ENCODE measurements at regions not wholly inside any gene's neighbourhood (a gene's known extent, or its start where the extent isn't known, plus 50 kb on each side); places are given as distances from the start of the nearest gene placed in this dataset.

DNA sequence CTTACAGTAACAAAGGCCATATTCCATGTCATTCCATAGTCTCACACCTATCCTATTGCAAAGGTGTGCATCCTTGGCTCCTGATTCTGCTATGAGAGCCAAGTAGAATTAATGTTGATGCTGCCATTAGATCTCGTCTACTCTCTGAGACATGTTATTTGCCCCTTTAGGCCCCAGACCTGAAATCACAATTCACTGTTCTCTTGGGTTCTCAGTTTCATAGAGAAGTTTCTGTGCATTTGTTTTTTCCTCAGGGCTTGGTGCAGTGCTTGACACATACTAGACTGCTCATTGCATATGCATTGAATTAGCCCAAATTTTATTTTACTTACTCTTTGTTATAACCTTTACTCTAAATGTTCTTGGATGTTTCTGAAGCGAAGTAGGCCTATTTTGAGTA, 265.7 kb downstream of the JRKL start:
- no peaks in the 10 kb centered on the region for H3K9me3 ChIP-seq (ENCODE audit: control insufficient read depth, insufficient read depth, low read length)
- H3K4me3 ChIP-seq (ENCODE audit: low read depth, low read length): no peak overlapping the region
- no peaks in the 10 kb centered on the region for H3K4me1 ChIP-seq (ENCODE audit: control insufficient read depth, insufficient read depth, low read length)
- no peaks in the 10 kb centered on the region for H3K27me3 ChIP-seq (ENCODE audit: control insufficient read depth, insufficient read depth, low read length)
- H3K36me3 ChIP-seq (ENCODE audit: control insufficient read depth, insufficient read depth, low read length): no peaks in the 10 kb centered on the region
- no peak overlapping the region for H3K27ac ChIP-seq (ENCODE audit: low read depth, low read length)
- DNase-seq (ENCODE audit: low read depth in 4 of 6, low spot score in 6 of 6): no peak
- 83% methylated on average over 1 of the region's 2 CpGs for WGBS (ENCODE audit: insufficient coverage)

DNA sequence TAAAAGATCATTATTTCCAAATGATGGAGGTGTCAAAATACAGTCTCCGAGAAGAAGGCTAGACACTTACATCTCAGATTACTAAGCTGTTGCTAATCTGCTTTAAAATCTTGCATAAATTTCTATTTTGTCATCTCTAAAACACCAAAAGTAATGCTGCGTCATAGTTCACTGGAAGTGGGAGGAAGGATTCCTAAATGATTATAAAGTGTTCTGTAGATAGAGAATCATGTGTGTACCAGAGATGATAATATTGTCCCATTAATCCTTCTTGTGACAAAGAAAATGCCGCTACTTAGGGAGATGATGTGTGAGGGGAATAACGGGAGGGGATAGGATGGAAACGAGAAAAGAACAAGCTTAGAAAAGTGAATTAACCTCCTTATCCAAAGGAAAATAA, 268.6 kb downstream of the JRKL start:
- Histone ChIP-seq H3K4me1 (ENCODE audit: control insufficient read depth, insufficient read depth, low read length) (no peaks in the 10 kb centered on the region), H3K36me3 (ENCODE audit: control insufficient read depth, insufficient read depth, low read length) (no peaks in the 10 kb centered on the region), H3K27me3 (ENCODE audit: control insufficient read depth, insufficient read depth, low read length) (no peaks in the 10 kb centered on the region), H3K4me3 (ENCODE audit: low read depth, low read length) (no peak overlapping the region), H3K27ac (ENCODE audit: low read depth, low read length) (no peak overlapping the region), H3K9me3 (ENCODE audit: control insufficient read depth, insufficient read depth, low read length) (no peaks in the 10 kb centered on the region)
- DNase-seq (ENCODE audit: low read depth in 4 of 6, low spot score in 6 of 6): no peak
- WGBS (ENCODE audit: insufficient coverage): no CpG with 5 or more reads among the region's 5 CpGs

DNA sequence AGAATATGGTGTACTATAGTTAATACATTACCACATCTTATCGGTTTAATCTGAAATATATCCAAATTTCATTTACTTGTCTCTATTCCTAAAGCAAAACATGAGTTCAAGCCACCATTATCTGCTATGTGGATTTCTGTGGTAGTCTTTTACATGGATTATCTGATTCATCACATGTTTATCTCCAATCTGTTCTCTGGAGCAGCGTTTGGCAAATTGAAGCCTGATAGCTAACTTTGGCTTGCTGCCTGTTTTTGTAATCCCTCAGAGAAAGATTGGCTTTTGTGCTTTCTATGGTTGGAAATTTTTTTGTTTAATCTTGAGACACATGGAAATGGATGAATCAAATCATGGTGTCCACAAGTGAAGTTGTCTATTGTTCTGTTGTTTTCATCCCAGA, 274.3 kb downstream of the JRKL start:
- Histone ChIP-seq H3K27me3 (ENCODE audit: control insufficient read depth, insufficient read depth, low read length) (no peaks in the 10 kb centered on the region), H3K36me3 (ENCODE audit: control insufficient read depth, insufficient read depth, low read length) (no peaks in the 10 kb centered on the region), H3K4me1 (ENCODE audit: control insufficient read depth, insufficient read depth, low read length) (no peaks in the 10 kb centered on the region), H3K27ac (ENCODE audit: low read depth, low read length) (no peak overlapping the region), H3K4me3 (ENCODE audit: low read depth, low read length) (no peak overlapping the region), H3K9me3 (ENCODE audit: control insufficient read depth, insufficient read depth, low read length) (no peaks in the 10 kb centered on the region)
- no CpG with 5 or more reads among the region's 2 CpGs for WGBS (ENCODE audit: insufficient coverage)
- peak in 2 of 6 donors; percentile 26 to 32 for DNase-seq (ENCODE audit: low read depth in 4 of 6, low spot score in 6 of 6)

DNA sequence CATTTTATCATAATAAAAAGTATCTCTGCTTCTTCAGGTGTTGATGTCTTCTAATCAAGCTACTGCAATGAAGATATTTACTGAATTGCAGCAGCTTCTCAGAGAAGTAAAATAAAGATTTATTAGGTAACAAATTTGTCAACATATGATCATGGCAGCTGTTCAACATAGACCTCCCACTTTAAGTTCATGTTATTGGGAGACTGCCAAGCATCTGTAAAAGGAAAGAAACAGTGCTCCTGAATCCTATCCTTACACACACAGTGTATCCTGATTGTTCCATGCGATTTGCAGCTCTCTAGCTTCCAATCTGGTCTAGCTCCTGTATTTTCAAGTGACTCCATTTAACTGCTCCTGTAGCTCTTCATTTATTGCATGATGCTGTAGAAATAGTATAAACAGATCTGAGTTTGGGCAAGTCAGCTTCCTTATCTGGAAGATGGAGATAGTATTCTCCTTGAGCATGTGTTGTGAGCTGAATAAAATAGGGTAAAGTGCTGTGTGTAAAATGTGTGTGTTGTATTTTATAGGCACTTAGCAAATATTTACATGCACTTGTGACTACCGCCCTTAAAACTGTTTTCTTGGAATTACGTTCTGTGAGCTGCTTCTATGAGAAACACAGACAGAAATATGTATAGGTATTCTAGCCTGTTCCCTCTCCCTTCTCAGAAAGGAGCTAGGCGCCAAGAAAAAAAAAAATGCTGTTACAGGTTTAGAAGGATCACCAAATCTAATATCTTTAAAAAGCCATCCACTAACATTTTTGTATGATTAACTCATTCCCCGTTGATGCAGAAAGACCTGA, 290.6 kb downstream of the JRKL start:
- Histone ChIP-seq H3K27ac (ENCODE audit: low read depth, low read length) (no peak overlapping the region), H3K4me3 (ENCODE audit: low read depth, low read length) (no peak overlapping the region), H3K36me3 (ENCODE audit: control insufficient read depth, insufficient read depth, low read length) (no peaks in the 10 kb centered on the region), H3K4me1 (ENCODE audit: control insufficient read depth, insufficient read depth, low read length) (no peaks in the 10 kb centered on the region), H3K27me3 (ENCODE audit: control insufficient read depth, insufficient read depth, low read length) (no peaks in the 10 kb centered on the region), H3K9me3 (ENCODE audit: control insufficient read depth, insufficient read depth, low read length) (no peaks in the 10 kb centered on the region)
- peak in 2 of 6 donors; percentile 2 to 42 for DNase-seq (ENCODE audit: low read depth in 4 of 6, low spot score in 6 of 6)
- no CpG with 5 or more reads among the region's 5 CpGs for WGBS (ENCODE audit: insufficient coverage)

DNA sequence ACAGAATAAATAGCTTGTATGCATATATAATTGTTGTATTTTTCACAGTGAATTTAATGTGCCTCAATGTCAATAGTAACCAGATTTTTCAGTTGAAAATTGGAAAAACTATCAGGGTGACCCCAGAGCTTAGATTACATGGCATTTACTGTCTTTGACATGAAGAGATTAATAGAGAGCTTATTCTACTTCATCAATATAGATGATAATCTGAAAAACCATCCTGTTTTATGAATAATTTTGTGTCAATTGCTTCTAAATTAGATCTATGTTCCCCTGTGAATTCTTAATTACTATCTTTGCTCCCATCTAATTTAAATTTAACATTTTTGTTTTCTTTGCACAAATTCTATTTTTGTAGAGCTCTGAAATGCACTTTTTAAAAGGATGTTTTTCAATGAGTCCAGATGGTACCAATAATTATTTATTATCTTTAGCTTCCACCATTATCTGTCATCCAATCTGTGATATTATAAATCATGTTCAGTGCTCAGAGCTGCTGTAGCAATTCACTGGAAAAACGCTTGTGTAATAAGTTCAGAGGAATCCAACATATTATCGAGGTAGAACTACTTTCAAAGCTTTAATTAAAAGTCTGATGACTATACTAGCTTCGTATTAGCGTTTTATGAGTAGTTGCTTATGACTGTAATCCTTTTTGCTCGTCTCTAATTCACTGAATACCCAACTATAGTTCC, 291.4 kb downstream of the JRKL start:
- no peak overlapping the region for H3K27ac ChIP-seq (ENCODE audit: low read depth, low read length)
- peak in 1 of 6 donors; percentile 42 for DNase-seq (ENCODE audit: low read depth in 4 of 6, low spot score in 6 of 6)
- no CpG with 5 or more reads among the region's 5 CpGs for WGBS (ENCODE audit: insufficient coverage)
- no peaks in the 10 kb centered on the region for H3K36me3 ChIP-seq (ENCODE audit: control insufficient read depth, insufficient read depth, low read length)
- no peaks in the 10 kb centered on the region for H3K4me1 ChIP-seq (ENCODE audit: control insufficient read depth, insufficient read depth, low read length)
- no peaks in the 10 kb centered on the region for H3K27me3 ChIP-seq (ENCODE audit: control insufficient read depth, insufficient read depth, low read length)
- H3K9me3 ChIP-seq (ENCODE audit: control insufficient read depth, insufficient read depth, low read length): no peaks in the 10 kb centered on the region
- no peak overlapping the region for H3K4me3 ChIP-seq (ENCODE audit: low read depth, low read length)

DNA sequence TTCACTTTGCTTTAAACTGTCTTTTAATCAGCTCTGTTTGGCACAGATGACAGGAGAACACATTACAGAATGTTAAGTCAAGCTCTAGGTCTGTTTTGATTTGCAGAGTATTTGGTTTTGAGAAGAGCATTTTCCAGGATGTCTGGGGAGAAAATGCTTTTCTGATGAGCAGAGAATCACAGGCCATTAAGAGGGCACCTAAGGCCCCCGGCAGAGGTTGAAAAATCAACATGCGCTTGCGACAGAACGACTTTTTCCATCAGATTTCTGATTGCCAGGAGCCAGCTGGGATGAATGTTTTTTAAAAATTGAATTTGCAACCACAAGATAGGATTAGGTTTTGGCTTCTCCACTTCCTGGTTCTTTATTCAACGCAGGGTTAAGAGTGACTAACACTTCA, 304.5 kb downstream of the JRKL start:
- no peak for DNase-seq (ENCODE audit: low read depth in 4 of 6, low spot score in 6 of 6)
- WGBS (ENCODE audit: insufficient coverage): 85% methylated on average over 4 of the region's 5 CpGs
- H3K36me3 ChIP-seq (ENCODE audit: control insufficient read depth, insufficient read depth, low read length): no peaks in the 10 kb centered on the region

DNA sequence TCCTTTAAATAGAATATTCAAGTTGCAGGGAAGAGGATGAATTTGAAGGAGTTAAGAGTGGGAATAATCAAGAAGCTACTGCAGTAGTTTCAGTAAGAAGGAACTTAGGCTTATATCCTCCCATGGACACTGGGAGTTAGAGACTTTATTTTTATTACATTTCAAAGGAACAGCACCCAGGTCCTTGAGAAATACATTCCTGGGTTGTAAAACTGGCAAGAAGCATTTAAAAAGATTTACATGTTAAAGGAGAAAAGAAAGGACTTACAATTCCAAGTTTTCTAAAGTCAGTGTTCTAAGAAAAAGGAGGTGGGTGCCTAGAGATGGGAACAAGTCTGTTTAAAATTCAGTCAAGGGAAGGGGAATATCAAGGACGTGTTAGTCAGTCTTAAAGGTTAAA, 306.9 kb downstream of the JRKL start:
- Histone ChIP-seq H3K27ac (ENCODE audit: low read depth, low read length) (no peak overlapping the region), H3K4me3 (ENCODE audit: low read depth, low read length) (no peak overlapping the region), H3K4me1 (ENCODE audit: control insufficient read depth, insufficient read depth, low read length) (no peaks in the 10 kb centered on the region), H3K9me3 (ENCODE audit: control insufficient read depth, insufficient read depth, low read length) (no peaks in the 10 kb centered on the region), H3K27me3 (ENCODE audit: control insufficient read depth, insufficient read depth, low read length) (no peaks in the 10 kb centered on the region), H3K36me3 (ENCODE audit: control insufficient read depth, insufficient read depth, low read length) (no peaks in the 10 kb centered on the region)
- DNase-seq (ENCODE audit: low read depth in 4 of 6, low spot score in 6 of 6): no peak
- 0% methylated on average over 1 of the region's 1 CpG for WGBS (ENCODE audit: insufficient coverage)

More for the DNA sequence above, 304.5 kb downstream of the JRKL start:
- Histone ChIP-seq H3K4me3 (ENCODE audit: low read depth, low read length) (no peak overlapping the region), H3K4me1 (ENCODE audit: control insufficient read depth, insufficient read depth, low read length) (no peaks in the 10 kb centered on the region), H3K27me3 (ENCODE audit: control insufficient read depth, insufficient read depth, low read length) (no peaks in the 10 kb centered on the region), H3K9me3 (ENCODE audit: control insufficient read depth, insufficient read depth, low read length) (no peaks in the 10 kb centered on the region), H3K27ac (ENCODE audit: low read depth, low read length) (no peak overlapping the region)

DNA sequence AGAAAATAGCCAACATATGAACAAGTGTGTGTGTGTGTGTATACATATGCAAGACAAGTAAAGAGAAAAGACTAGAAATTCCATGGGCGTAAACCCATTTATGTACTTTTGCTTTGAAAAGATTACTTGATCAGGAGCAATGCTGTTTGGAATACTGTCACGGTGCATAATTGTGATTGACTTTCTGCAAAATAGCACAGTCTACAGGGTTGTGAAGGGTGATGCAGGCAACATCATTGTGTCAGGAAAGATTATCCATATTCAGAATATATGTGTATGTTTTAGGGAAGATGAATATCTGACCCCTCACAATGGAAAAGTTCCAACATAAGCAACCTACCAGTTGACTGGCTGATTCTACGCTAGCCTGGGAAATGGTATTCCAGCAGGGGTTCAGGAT, 307.7 kb downstream of the JRKL start:
- H3K4me3 ChIP-seq (ENCODE audit: low read depth, low read length): no peak overlapping the region
- no peaks in the 10 kb centered on the region for H3K4me1 ChIP-seq (ENCODE audit: control insufficient read depth, insufficient read depth, low read length)
- 100% methylated on average over 3 of the region's 3 CpGs for WGBS (ENCODE audit: insufficient coverage)
- H3K27ac ChIP-seq (ENCODE audit: low read depth, low read length): no peak overlapping the region
- no peak for DNase-seq (ENCODE audit: low read depth in 4 of 6, low spot score in 6 of 6)
- H3K9me3 ChIP-seq (ENCODE audit: control insufficient read depth, insufficient read depth, low read length): no peaks in the 10 kb centered on the region
- no peaks in the 10 kb centered on the region for H3K36me3 ChIP-seq (ENCODE audit: control insufficient read depth, insufficient read depth, low read length)
- H3K27me3 ChIP-seq (ENCODE audit: control insufficient read depth, insufficient read depth, low read length): no peaks in the 10 kb centered on the region

DNA sequence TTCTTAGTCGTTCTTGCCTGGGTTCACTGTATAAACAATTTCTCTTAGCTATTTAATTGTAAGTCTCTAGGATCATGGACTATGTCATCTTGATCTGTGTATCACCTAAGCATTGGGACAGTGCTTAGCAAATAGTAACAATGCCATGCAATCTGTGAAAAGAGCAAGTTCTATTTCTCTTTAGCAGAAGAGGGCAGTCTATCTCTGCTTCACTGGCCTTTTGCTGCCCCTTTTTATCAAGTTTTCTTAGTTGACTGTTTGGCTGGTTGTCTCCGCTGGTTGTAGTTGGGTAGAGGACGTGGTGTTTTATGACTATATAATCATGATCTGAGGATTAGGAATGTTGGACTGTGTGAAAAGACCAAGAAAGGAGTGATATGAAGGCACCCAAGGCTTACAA, 315.0 kb downstream of the JRKL start:
- Histone ChIP-seq H3K36me3 (ENCODE audit: control insufficient read depth, insufficient read depth, low read length) (no peaks in the 10 kb centered on the region), H3K4me3 (ENCODE audit: low read depth, low read length) (no peak overlapping the region), H3K4me1 (ENCODE audit: control insufficient read depth, insufficient read depth, low read length) (no peaks in the 10 kb centered on the region), H3K9me3 (ENCODE audit: control insufficient read depth, insufficient read depth, low read length) (no peaks in the 10 kb centered on the region), H3K27me3 (ENCODE audit: control insufficient read depth, insufficient read depth, low read length) (no peaks in the 10 kb centered on the region), H3K27ac (ENCODE audit: low read depth, low read length) (no peak overlapping the region)
- no peak for DNase-seq (ENCODE audit: low read depth in 4 of 6, low spot score in 6 of 6)
- no CpG with 5 or more reads among the region's 3 CpGs for WGBS (ENCODE audit: insufficient coverage)

DNA sequence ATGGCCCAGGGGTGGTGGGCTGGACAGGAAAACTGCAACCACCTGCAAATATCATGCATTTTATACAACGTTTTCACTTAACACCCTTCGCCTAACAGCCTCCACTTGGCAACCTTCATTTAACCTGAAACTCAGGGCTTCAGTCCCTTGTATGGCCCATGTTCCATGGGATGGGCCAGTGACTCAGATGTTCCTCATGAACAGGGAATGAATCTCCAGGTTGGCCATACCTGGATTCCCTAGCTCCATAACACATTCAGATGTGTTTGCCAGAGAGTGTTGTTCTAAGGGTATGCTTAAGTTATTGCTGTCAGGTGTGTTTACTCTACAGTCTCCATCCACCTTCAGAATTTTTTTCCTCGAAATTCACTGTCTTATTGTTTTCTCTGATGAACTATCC, 316.9 kb downstream of the JRKL start:
- no peaks in the 10 kb centered on the region for H3K36me3 ChIP-seq (ENCODE audit: control insufficient read depth, insufficient read depth, low read length)
- no peak overlapping the region for H3K27ac ChIP-seq (ENCODE audit: low read depth, low read length)
- H3K27me3 ChIP-seq (ENCODE audit: control insufficient read depth, insufficient read depth, low read length): no peaks in the 10 kb centered on the region
- H3K9me3 ChIP-seq (ENCODE audit: control insufficient read depth, insufficient read depth, low read length): no peaks in the 10 kb centered on the region
- H3K4me3 ChIP-seq (ENCODE audit: low read depth, low read length): no peak overlapping the region
- 72% methylated on average over 2 of the region's 3 CpGs for WGBS (ENCODE audit: insufficient coverage)
- no peak for DNase-seq (ENCODE audit: low read depth in 4 of 6, low spot score in 6 of 6)
- H3K4me1 ChIP-seq (ENCODE audit: control insufficient read depth, insufficient read depth, low read length): no peaks in the 10 kb centered on the region

All from spinal cord (tissue), 9 donors.